ENCODE measurements at regions not wholly inside any gene's neighbourhood (a gene's known extent, or its start where the extent isn't known, plus 50 kb on each side); places are given as distances from the start of the nearest gene placed in this dataset.

GRCh38 chr4:57314636-57315035 is 204.5 kb upstream of the IGFBP7 start:
- Histone ChIP-seq H3K4me1 (ENCODE audit: insufficient read depth, low read length) (no peaks in the 10 kb centered on the region; the same call in 1 of the 2 replicates), H3K4me2 (ENCODE audit: low read length) (no peak overlapping the region), H3K9ac (ENCODE audit: low read length) (no peak overlapping the region), H3K27ac (ENCODE audit: low read length) (no peak overlapping the region), H3K9me2 (replicated peaks; ENCODE audit: low read length) (no peaks in the 10 kb centered on the region; the same call in 1 of the 2 replicates), H3K4me3 (ENCODE audit: low read length) (no peak overlapping the region), H2AFZ (ENCODE audit: low read length) (no peak overlapping the region), H3K9me3 (ENCODE audit: low read length) (no peaks in the 10 kb centered on the region), H4K20me1 (ENCODE audit: low read length) (no peaks in the 10 kb centered on the region), H3F3A (ENCODE audit: low read length, unreplicated experiment) (no peaks in the 10 kb centered on the region), H3K36me3 (ENCODE audit: low read depth, low read length) (no peaks in the 10 kb centered on the region), H3K27me3 (ENCODE audit: low read length) (peaks cover 3% of the 10 kb centered on the region; the same call in 1 of the 2 replicates), H3K79me2 (ENCODE audit: low read length) (no peaks in the 10 kb centered on the region)
- TF ChIP-seq CTCF (conservative IDR thresholded peaks at IDR 0.05; ENCODE audit: low read depth, low read length), result no peak
- TF ChIP-seq EZH2 (IDR thresholded peaks at IDR 0.05; ENCODE audit: low read length, unreplicated experiment), result no peak
- TF ChIP-seq EZH2phosphoT487 (IDR thresholded peaks at IDR 0.05; ENCODE audit: borderline replicate concordance, low read length), result no peak
- CTCF ChIA-PET, result no interaction called here
- DNase-seq (no peak), ATAC-seq (no peak)
- BruUV-seq (replicated peaks), result no TSS peak
- intact Hi-C loops (cut with micrococcal nuclease), result no loop called here
- POLR2A ChIA-PET (ENCODE audit: unreplicated experiment), result no interaction called here

DNA sequence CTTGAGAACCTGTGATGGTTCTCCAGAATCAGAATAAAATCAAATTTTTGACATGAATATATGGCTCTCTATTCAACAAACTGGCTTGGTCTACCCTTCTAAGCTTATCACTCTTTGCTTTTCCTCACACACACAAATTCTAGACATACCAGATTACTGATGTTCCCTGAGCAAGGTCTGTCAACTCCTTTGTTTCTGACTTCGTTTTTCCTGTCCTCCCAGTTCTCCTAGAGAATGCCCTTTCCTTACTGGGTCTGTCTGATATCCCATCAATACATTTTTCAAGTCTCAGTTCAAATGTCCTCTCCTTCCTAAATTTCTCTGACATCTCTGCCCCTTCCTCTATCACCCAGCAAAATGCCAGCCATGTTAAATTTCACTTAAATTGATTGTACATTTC is 202.1 kb upstream of the IGFBP7 start:
- CTCF ChIA-PET, result no interaction called here
- POLR2A ChIA-PET (ENCODE audit: unreplicated experiment), result no interaction called here

GRCh38 chr4:57309658-57310057 is 199.5 kb upstream of the IGFBP7 start:
- no peak overlapping the region for H3K4me3 ChIP-seq (ENCODE audit: low read length)
- CTCF ChIA-PET, result no interaction called here
- H3K27me3 ChIP-seq (ENCODE audit: low read length), result 0 out of 2 replicates have a peak, but pooled peaks cover 8% of the 10 kb centered on the region
- no peaks in the 10 kb centered on the region for H4K20me1 ChIP-seq (ENCODE audit: low read length)
- H3K9me3 ChIP-seq (ENCODE audit: low read length), result no peaks in the 10 kb centered on the region
- POLR2A ChIA-PET (ENCODE audit: unreplicated experiment), result no interaction called here
- no peak overlapping the region for H3K27ac ChIP-seq (ENCODE audit: low read length)
- no peak for DNase-seq
- H3K4me2 ChIP-seq (ENCODE audit: low read length), result no peak overlapping the region
- no peak overlapping the region for H3K9ac ChIP-seq (ENCODE audit: low read length)
- H3K9me2 ChIP-seq (replicated peaks; ENCODE audit: low read length), result no peaks in the 10 kb centered on the region
- no peaks in the 10 kb centered on the region for H3K4me1 ChIP-seq (ENCODE audit: insufficient read depth, low read length)
- BruUV-seq (replicated peaks), result no TSS peak
- H2AFZ ChIP-seq (ENCODE audit: low read length), result no peak overlapping the region
- no peaks in the 10 kb centered on the region for H3K36me3 ChIP-seq (ENCODE audit: low read depth, low read length)
- intact Hi-C loops (cut with micrococcal nuclease), result no loop called here
- no peak for ATAC-seq
- TF ChIP-seq EZH2phosphoT487 (IDR thresholded peaks at IDR 0.05; ENCODE audit: borderline replicate concordance, low read length) (no peak), EZH2 (IDR thresholded peaks at IDR 0.05; ENCODE audit: low read length, unreplicated experiment) (no peak), CTCF (conservative IDR thresholded peaks at IDR 0.05; ENCODE audit: low read depth, low read length) (no peak)
- no peaks in the 10 kb centered on the region for H3K79me2 ChIP-seq (ENCODE audit: low read length)
- no peaks in the 10 kb centered on the region for H3F3A ChIP-seq (ENCODE audit: low read length, unreplicated experiment)

More for the DNA sequence above, 202.1 kb upstream of the IGFBP7 start:
- intact Hi-C loops (cut with micrococcal nuclease), result no loop called here
- no peaks in the 10 kb centered on the region for H3K79me2 ChIP-seq (ENCODE audit: low read length)
- no peak for DNase-seq
- no peak overlapping the region for H3K9ac ChIP-seq (ENCODE audit: low read length)
- H3K27ac ChIP-seq (ENCODE audit: low read length), result no peak overlapping the region
- no peaks in the 10 kb centered on the region for H3K4me1 ChIP-seq (ENCODE audit: insufficient read depth, low read length)
- TF ChIP-seq EZH2 (IDR thresholded peaks at IDR 0.05; ENCODE audit: low read length, unreplicated experiment), result no peak
- H3K4me2 ChIP-seq (ENCODE audit: low read length), result no peak overlapping the region
- BruUV-seq (replicated peaks), result no TSS peak
- no peak overlapping the region for H2AFZ ChIP-seq (ENCODE audit: low read length)
- no peak for ATAC-seq
- H4K20me1 ChIP-seq (ENCODE audit: low read length), result no peaks in the 10 kb centered on the region
- H3K36me3 ChIP-seq (ENCODE audit: low read depth, low read length), result no peaks in the 10 kb centered on the region
- H3F3A ChIP-seq (ENCODE audit: low read length, unreplicated experiment), result no peaks in the 10 kb centered on the region
- H3K27me3 ChIP-seq (ENCODE audit: low read length), result no peaks in the 10 kb centered on the region
- no peaks in the 10 kb centered on the region for H3K9me2 ChIP-seq (replicated peaks; ENCODE audit: low read length)
- no peak overlapping the region for H3K4me3 ChIP-seq (ENCODE audit: low read length)
- H3K9me3 ChIP-seq (ENCODE audit: low read length), result no peaks in the 10 kb centered on the region

Data from PC-3 (cell line).